NCI-H146 (cell line): ENCODE measurements at regions not wholly inside any gene's neighbourhood (a gene's known extent, or its start where the extent isn't known, plus 50 kb on each side); places are given as distances from the start of the nearest gene placed in this dataset.
"Not testable (repeated sequence)": the region's sequence is repeated elsewhere in the genome, so short reads cannot be mapped to it uniquely, and the experiment has no call there.

Source experiments
- DNase-seq: peaks from one replicate; lab custom pipeline; 2025; lab: John Stamatoyannopoulos, UW

DNA sequence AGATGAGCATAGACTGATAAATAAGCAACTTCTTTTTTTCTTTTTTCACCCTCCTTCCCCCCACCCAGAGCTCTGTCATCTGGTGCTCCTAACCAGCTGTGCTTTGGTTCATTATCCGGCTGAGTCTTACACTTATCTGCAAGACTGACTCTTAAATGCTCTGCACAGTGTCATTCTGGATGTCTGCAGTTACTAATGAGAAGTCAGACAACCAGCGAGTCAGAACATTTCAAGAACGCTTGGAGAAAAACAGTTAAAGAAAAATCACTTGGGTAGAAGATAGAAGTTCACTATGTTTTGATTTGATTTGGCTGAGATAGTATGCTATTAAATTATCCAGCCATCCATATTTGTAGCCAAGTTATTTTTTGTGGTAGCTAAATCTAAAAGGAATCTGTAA, 328.9 kb upstream of the PRICKLE1 start:
- no peak for DNase-seq

DNA sequence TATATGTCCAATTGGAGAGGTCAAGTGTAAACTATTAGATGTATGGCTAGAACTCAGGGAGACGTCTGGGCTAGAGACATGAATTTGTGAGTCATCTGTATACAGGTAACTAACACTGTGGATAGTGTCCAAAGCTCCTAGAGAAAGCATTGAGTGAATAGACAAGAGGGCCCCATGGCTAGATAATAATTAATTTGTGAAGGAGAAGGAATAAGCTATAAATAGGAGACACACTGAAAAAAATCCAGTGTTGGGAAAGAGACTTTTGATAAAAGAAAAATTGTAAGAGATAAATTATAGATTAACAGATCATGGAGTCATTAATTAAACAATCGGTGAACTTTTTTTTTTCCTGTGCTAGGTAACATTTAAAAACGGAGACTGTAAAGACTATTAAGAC, 326.6 kb upstream of the PRICKLE1 start:
- no peak for DNase-seq

DNA sequence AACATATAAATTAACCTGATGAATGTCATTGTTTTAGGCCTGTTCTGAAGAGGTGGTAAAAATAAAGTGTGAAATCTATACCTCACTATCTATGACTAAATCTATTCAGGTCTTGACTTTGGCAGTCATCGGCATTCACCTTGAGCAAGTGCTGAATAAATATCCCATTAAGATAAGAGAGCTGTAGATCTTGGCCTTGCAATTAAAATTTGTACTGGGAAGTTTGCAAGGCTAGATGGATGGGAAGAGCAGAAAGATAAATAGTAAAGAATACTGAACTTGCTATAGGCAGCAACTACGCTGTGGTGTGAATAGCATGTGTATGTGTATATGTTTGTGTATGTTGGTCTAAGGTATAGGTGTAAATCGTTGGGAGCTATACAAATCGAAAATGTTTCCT, 325.9 kb upstream of the PRICKLE1 start:
- no peak for DNase-seq

DNA sequence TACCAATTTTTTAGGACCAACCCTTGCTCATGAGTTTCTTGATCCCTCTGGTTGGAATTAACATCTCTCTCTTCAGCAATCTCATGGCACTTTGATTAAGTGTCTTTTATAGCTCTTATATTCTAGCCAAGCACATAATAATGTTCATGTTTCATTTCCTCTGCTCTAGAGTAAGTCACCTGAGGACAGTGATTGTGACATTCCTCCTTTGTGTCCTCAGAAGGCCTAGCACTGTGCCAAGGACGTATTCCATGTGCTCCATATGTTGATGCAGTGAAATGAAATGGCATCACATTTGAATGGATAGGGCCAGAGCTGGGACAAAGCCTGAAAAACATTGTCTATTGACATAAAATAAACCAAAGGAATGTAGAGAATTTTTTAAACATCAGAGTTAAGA, 322.8 kb upstream of the PRICKLE1 start:
- DNase-seq = no peak

DNA sequence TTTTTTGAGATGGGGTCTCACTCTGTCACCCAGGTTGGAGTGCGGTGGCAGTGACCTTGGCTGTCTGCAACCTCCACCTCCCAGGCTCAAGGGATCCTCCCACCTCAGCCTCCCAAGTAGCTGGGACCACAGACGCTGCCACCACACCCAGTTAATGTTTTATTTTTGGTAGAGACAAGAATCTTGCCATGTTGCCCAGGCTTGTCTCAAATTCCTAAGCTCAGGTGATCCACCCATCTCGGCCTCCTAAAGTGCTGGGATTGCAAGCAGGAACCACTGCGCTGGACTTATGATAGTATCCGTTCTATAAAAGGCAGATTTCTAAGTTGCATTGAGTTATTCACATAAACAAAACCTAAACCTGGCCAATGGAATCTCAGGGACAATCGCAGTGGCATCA, 321.1 kb upstream of the PRICKLE1 start:
- DNase-seq = no peak

DNA sequence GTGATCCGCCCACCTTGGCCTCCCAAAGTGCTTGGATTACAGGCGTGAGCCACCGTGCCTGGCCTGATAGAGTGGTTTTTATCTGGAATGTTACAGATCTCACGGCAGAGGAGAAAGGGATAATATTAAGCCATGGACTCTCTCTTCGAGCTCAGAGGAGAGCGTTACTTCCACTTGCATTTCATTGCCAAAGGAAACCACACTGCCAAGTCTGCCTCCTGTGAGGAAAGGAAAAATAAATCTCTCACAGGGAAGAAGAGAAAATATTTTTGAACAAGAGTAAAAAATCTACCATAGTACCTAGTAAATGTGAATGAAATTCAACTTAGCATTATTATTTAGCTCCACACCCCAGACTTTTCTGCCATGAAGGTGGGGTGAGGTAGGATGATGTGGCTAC, 319.2 kb upstream of the PRICKLE1 start:
- no peak for DNase-seq

DNA sequence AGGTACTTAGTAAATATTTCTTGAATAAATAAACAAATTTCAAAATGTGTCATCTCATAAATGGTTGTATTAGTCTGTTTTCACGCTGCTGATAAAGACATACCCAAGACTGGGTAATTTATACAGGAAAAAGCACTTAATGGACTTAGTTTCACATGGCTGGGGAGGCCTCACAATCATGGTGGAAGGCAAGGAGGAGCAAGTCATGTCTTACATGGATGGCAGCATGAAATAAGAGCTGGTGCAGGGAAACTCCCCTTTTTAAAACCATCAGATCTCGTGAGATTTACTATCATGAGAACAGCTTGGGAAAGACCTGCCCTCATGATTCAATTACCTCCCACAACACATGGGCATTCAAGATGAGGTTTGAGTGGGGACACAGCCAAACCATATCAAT, 317.3 kb upstream of the PRICKLE1 start:
- DNase-seq = not testable (repeated sequence)

DNA sequence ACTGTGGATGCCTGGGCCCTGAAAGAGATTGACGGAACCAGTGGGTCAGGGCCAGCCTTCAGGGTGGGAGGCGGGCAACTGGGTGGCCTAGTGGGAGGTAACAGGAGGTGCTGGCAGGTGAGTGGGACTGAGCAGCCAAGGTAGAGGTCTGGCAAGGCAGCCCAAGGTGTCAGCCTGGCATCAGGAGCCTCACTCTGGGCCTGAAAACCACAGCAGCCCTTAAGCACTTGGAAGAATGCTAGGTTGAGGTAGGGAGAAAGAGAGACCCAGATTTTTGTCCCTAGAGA, 315.8 kb upstream of the PRICKLE1 start:
- DNase-seq = no peak

DNA sequence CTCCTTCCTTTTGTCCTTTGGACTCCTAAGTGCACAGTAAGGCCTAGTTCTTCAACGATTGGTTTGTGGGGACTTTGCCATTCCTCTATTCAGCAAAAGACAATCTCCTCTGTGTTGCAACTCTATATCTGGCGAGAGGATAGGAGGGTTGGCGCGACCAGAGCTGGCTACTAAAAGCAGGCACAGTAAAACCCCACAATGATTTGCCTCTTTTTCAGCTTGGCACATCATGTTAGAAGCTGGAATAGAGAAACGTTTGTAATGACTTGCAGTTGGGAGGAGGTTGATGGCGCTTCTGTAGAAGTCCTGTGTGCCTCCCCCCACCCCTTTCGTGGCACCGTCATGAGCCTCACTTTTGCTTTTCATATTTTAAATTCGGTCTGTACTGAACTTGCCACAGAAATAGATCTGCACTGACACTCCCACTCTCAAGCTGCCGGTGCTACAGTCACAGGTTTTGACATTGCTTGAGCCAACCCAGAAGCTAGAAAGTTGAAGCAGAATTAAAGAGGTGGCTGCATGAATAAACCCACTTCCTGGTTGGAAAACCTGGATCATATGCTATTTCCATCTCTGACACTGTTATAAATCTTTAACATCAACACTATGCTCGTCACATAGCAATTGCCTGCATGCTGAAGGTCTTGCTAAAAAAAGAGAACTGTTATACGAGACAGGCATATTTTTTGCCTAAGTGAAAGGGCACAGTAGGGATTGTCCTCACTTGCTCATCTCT, 315.3 kb upstream of the PRICKLE1 start:
- DNase-seq = no peak

DNA sequence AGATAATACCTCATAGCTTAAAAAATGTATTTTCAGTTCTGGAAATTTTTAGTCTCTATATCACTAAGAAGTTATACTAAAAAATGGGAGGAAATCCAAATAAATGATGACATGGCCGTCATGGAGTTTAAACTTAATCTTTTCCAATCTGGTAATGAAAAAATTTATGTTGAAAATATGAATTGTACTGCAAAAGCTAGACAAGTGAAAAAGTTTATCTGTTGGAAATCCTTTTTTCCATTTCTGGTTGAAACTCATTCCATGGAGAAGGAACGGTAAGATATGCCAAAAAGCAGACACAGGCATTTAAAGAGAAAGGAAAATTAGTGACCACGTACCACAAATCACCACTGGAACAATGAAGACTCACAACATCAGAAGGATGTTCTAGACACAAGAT, 314.2 kb upstream of the PRICKLE1 start:
- no peak for DNase-seq

DNA sequence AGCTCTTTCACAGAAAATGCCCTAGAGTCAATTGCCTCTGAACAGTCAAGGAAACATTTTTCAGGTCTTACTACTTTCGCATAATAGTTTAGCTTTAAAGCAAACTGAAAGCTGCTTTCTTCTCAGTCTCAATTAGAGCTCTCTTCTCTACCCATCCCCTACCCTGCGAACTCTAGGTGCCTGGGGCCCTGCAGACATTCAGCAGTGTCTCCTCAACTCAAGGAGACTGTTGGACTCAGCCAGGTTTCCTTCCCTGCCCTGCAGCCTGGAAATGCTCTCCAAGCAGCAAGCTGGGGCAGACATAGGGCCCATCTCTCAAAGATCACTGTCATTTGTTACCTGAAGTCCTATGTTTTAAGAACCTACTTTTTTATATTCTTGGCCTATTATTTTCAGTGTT, 312.5 kb upstream of the PRICKLE1 start:
- no peak for DNase-seq

DNA sequence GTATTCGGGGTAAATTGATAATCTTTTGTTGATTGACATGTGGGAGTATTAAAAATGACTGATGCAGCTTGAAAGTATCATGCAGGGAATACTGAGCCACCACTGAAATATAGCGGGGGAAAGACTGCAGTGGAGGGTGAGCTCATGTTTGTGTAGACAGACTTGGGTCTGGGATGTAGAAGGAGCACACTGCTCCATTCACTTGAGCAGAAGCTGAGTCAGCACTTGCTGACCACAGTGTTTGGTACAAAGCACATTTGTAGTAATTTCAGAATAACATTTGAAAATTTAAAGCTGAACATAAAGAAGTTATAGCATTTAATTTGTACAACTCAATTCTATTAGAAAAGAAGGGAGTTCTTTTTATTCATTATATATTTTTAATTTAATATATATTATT, 304.3 kb upstream of the PRICKLE1 start:
- no peak for DNase-seq

DNA sequence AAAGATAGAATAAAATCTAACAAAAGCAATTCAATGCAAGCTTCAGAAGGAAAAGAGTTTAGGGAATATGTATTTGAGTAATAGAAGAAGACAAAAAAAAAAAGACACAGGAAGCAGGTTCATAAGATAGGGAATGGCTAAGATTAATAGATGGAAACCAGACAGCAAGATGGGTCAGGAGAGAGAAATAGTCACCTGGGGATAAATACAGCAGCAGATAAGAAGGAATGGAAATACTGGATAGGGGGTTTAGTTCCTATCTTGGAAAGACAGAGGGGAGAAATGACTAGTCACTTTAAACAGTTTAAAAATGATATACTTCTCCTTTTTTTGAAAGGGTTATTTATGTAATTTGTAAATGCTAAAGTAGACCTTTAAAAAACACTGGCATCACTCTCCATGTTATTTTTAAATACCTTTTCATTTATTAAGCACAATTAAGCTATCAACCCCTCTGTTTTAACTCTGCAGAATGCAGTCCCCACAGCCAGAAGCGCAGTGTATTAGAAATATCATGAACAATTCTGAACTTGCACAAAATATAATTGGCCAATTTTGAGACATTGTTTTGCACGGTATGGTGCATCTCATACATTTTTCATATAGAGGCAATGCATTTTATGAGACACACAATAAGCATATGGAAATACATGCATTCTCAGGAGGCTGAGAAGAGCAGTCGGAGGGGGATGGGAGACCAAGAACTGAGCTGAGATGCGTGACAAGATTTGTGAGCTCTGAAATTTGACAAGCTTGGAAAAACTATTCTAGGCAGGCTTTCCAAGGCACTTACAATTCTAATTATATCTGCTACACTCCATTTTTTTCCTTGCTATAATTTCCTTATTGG, 303.4 kb upstream of the PRICKLE1 start:
- DNase-seq = no peak

DNA sequence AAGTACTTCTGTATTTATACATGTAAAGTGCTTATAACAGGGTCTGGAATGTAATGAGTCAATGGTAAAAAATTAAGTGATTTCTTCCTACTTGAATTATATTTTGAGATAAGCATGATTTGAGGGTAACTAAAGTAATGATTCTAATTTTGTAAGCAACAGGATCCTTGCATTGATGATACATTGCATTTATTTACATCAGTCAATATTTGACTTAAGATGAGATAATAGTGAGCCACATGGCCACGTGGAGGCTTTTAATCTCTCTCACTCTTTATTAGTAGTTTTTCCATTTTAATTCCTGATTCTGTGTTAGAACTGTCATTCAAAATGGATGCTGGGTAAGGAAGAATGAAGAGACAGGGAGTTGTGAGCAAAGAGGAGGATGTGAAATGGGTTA, 298.1 kb upstream of the PRICKLE1 start:
- DNase-seq = no peak

DNA sequence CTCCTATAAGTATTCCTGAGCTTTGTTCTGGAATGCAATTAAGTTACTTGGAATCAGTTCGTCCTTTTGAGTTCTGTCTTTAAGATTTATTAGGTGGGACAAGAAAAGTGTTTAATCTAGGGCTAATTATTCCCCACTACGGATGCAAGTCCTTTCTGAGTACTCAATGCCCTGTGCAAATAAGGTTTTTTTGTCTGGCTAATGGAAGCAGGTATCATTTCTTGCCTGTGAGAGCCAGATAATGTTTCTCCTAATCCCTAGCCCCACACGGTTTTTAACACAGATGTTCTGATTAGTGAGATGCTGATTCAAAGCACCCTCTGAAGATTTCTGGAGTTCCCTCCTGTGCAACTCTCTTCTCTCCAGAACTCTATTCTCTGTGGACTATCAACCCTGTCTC, 296.6 kb upstream of the PRICKLE1 start:
- peak; percentile 18 for DNase-seq

DNA sequence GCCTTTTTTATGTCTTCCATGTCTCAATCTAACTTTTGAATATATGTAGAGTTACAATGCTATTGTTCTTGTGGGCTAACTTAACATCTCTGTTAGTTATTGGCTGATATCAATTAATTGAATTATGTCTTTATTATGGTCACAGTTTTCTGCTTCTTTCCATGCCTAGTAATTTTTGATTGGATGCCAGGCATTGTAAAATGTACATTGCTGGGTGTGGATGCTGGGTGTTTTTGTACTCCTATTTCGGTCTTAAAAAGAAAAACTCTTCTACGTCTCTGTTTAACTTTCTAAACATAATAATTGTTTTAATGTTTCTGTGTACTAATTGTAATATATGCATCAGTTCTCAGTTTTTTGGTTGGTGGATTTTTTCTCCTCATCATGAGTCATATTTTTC, 296.1 kb upstream of the PRICKLE1 start:
- no peak for DNase-seq

DNA sequence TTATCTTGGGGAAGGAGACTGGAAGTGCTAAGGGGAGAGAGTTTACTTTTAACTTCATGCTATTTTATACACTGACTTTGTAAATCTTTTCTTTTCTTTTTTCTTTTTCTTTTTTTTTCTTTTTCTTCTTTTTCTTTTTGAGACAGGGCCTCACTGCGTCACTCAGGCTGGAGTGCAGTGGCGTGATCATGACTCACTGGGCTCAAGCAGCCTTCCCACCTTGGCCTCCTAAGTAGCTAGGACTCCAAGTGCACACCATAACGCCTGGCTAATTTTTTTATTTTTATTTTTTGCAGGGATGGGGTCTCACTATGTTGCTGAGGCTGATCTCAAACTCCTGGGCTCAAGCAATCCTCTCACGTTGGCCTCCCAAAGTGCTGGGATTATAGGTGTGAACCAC, 294.6 kb upstream of the PRICKLE1 start:
- DNase-seq = no peak

DNA sequence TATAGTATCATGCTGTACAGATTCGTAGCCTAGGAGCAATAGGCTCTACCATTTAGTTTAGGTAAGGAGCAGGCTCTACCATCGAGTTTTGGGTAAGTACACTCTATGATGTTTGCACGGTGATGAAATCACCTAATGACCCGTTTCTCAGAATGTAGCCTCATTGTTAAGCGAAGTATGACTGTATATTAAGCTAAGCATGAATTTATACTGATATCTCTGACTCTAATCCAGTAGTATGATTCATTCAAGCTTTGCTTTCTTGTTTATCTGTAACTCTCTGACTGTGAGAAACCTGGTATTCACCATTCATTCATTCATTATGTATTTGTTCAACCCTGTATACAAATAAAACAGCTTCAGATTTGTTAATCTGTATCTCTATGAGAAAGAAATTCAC, 283.9 kb upstream of the PRICKLE1 start:
- no peak for DNase-seq

DNA sequence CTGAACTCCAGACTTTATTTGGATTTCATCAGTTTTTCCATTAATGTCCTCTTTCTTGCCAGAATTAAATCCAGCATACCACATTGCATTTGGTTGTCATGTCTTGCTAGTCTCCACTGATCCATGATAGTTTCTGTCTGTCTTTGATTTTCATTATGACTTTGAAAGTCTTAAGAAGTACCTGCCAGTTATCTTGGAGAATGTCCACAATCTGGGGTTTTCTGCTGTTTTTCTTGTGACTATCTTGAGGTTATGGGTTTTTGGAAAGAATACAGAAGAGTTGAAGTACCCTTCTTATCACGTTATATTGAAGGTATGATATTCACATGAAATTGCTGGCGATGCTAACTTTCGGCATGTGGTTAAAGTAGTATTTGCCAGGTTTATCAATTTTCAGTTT, 282.3 kb upstream of the PRICKLE1 start:
- no peak for DNase-seq

DNA sequence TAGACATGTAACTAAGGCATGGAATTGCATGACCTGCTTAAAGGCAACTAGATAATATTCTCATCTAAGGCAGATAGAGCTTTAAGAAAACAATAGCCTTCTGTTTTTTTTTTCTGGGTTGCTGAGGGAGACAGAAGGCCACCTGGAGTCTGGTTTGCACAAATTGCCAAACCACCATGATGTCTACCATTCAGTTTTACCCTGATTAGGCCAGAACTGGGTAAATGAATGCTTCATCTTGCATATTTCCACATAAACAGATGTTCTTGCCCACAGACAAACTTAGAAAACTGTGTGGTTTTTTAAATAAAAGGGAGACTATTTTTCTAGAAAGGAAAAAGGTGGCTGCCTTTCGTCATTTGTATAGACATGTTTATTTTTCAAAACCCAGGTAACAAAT, 278.7 kb upstream of the PRICKLE1 start:
- no peak for DNase-seq

DNA sequence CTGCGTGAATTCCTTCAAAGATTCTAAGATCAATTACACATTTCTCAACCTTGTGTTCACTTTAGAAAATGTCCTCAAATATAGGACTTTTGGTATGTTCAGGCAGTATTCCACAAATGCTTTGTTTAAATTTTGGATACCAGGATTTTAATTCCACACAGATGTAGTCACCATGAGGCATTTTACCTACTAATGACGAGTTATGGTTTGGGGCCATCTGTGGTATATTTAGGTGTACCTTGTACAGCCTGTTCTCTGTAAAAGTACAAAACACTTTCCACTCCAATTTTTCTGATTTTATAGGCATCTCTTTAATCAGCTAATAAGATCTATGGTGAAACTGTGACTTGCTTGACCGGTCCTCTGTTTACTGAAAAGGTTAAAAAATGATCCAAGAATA, 275.7 kb upstream of the PRICKLE1 start:
- DNase-seq = no peak

DNA sequence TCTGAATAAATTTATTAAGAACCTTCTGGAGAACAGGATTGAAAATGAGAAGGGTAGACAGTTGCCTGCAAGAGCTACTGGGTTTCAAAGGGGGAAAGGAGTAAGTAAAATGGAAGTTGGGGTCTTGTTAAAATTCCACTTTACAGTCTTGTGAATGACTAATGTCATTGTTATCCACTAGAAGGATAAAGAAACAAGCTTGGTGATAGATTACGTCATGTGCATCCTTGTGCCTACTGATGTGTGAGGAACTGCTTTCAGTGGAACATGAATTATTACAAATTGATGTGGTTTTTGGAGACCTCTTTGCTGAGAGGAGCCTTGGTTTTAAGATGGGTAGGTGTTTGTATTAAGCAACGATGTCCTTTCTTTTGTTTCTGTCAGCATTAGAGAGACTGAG, 272.5 kb upstream of the PRICKLE1 start:
- DNase-seq = no peak

DNA sequence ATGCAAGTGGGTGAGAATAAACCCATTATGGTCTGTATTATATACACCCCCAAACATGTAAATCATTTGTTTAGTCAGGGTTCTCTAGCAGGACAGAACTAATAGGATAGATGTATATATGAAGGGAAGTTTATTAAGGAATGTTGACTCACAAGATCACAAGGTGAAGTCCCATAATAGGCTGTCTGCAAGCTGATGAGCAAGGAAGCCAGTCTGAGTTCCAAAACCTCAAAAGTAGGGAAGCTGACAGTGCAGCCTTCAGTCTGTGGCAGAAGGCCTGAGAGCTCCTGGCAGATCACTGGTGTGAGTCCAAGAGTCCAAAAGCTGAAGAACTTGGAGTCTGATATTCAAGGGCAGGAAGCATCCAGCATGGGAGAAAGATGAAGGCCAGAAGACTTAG, 270.8 kb upstream of the PRICKLE1 start:
- DNase-seq = not testable (repeated sequence)

DNA sequence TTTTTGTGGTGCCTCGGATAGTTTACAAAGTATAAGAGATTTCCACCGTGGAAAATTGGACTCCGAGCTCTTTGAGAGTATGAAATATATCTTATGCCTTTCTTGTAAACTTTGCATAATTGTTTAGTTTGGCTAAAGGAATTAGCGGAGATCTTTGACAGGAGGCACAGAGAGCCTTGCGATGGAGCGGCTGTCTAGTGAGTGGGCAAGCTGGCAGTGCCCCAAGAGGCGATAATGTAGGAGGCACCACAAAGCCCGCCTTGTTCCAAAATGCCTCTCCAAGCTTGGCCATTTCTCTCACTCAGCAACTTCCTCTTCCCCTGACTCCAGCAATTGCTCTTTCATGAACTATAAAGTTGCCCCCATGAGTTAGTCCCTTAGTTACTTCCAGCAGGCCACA, 270.1 kb upstream of the PRICKLE1 start:
- no peak for DNase-seq
